Astrocyte of the cerebellum (primary cell): ENCODE measurements at regions not wholly inside any gene's neighbourhood (a gene's known extent, or its start where the extent isn't known, plus 50 kb on each side); places are given as distances from the start of the nearest gene placed in this dataset.

ENCODE experiments used
- DNase-seq: peaks from one replicate; pipeline ENCODE4 v3.0.0-alpha.2; 2011; ENCODE audit warnings: low read depth
- H3K4me3 ChIP-seq: 2 replicates; pipeline ENCODE4 v1.5.1; 2011; ENCODE audit warnings: mild to moderate bottlenecking, low read depth, low read length, moderate library complexity
- in situ Hi-C: cut with HindIII; loops from 2 replicates; pipeline ENCODE4 v1.10.0; 2017; ENCODE audit warnings: low sequenced_read_pairs
- TF ChIP-seq, protein P1 (sequence below): IDR thresholded peaks from 2 replicates; pipeline ENCODE4 v1.5.1; 2012; ENCODE audit warnings: low read length, low read depth, moderate library complexity, mild to moderate bottlenecking; ENCODE audit errors: missing control alignments

DNA sequence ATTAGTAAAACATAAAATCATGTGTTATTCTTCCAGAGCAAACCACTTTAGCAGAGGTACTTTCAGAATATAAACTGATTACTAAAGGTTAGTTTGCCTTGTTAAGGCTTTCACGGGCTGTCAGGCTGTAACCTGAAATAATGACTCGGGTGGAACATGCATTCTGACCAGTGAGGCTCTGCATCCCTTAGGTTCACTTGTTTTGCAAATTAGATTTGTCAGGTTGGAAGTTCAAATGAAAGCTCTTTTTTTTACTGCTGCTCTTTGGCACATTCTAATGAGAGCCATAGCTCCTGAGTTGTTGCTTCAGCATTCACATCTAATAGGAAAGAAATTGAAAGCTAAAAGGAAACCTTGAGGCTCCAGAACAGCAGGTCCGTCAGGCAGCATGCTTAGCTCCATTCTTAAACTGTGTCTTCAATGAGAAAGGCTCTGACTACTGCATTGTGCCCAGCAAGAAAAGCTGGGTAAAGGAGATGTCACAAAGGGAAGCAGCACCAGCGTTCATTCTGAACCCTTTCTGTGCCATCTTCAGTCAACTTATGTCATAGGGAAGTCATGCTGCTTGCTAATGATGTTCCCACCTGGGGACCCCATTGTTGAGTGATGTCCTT, 445.5 kb upstream of the FBXO33 start:
- TF ChIP-seq, protein P1, sequence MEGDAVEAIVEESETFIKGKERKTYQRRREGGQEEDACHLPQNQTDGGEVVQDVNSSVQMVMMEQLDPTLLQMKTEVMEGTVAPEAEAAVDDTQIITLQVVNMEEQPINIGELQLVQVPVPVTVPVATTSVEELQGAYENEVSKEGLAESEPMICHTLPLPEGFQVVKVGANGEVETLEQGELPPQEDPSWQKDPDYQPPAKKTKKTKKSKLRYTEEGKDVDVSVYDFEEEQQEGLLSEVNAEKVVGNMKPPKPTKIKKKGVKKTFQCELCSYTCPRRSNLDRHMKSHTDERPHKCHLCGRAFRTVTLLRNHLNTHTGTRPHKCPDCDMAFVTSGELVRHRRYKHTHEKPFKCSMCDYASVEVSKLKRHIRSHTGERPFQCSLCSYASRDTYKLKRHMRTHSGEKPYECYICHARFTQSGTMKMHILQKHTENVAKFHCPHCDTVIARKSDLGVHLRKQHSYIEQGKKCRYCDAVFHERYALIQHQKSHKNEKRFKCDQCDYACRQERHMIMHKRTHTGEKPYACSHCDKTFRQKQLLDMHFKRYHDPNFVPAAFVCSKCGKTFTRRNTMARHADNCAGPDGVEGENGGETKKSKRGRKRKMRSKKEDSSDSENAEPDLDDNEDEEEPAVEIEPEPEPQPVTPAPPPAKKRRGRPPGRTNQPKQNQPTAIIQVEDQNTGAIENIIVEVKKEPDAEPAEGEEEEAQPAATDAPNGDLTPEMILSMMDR, result no peak

DNA sequence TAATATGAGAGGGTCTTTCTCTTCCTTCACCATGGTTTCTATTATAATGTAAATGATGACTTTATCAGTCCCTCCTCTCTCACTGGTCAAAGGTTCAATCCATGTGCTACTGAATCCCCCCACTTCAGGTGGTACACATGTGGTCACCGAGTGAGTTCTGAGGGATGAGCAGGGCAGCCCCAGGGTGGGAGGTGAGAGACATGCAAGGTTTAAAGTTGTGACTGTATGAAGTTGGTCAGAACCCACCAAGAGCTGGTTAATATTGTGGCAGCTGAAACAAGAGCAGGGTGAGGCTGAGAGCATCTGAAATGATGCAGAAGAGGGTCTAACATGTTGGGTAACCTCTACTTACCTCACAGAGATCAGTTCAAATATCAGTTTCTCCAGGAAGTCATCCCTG, 444.7 kb upstream of the FBXO33 start:
- H3K4me3 ChIP-seq, result no peak overlapping the region
- TF ChIP-seq, protein P1, result no peak
- DNase-seq, result no peak
- in situ Hi-C loops, result no loop called here

More for the DNA sequence above, 445.5 kb upstream of the FBXO33 start:
- in situ Hi-C loops, result no loop called here
- DNase-seq, result no peak
- H3K4me3 ChIP-seq, result no peak overlapping the region

DNA sequence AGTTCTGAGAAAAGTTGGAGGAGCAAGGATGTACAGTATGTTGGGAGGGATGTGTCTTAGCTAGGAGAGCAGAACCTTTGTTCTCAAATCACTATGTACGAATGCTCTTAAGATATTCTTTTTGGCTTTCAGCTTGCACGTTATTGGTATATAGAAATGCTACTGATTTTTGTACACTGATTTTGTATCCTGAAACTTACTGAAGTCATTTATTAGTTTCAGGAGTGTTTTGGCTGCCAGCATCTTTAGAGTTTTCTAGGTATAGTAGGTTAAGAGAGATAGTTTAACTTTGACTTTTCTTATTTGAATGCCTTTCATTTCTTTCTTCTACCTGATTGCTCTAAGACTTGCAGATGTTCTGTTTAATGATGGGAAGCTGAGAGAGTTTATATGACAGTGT, 442.8 kb upstream of the FBXO33 start:
- in situ Hi-C loops, result no loop called here
- TF ChIP-seq, protein P1, result no peak
- no peak for DNase-seq
- H3K4me3 ChIP-seq, result no peak overlapping the region

DNA sequence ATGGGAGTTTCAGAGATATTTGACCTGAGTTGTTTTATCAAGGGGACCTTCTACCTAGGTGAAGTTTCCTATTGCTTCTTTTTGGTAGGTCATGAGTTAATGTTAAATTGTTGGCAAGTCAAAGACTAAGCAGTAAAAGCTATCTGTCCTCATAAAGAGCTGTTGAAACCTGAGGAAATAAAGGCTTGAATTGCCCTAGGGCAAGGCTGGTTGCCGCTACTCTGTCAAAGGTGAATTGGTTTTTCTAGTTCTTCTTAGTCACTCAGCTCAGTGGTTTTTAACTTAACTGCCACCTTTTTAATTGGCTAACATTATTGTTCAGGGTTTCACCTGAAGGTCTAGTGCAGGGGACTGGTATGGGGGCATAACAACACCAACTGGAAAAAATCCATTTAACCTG, 441.6 kb upstream of the FBXO33 start:
- TF ChIP-seq, protein P1, result no peak
- in situ Hi-C loops, result no loop called here
- DNase-seq, result no peak
- H3K4me3 ChIP-seq, result no peak overlapping the region

DNA sequence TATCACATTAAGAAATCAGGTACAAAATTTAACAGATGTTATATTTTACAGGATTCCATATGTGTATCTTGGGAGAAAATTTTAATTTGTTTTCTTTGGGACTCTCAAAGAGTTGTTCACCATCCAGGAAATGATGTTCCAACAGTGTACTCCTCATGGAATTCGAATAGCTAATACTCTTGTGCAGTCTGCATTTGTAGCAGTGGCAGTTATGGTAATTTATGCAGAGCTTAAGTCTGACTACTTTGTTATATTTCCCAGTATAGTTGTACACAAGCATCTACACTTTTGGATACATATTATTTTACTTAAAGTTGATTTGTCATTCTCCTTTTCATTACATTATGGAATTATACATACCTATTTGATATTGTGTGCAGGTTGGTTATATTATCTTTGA, 436.7 kb upstream of the FBXO33 start:
- in situ Hi-C loops, result no loop called here
- no peak overlapping the region for H3K4me3 ChIP-seq
- TF ChIP-seq, protein P1, result no peak
- no peak for DNase-seq

DNA sequence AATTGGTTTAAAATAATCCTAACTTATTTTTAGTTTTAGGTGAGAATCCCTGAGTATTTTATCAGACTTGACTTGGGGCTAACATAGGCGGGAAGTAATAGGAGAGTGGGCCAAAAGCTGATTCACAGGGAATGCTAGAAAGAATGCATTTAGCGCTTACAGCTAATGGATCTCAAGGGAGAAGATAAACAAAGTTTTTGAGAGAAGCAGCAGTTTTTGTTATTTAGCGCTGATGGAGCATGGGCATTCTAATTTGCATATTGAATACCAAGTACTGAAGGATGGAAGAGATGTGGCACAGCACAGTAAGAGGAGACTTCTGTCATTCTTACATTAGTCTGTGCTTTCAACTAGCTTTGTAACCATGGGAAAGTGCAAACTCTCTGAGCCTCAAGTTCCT, 436.0 kb upstream of the FBXO33 start:
- no peak for DNase-seq
- in situ Hi-C loops, result no loop called here
- H3K4me3 ChIP-seq, result no peak overlapping the region
- TF ChIP-seq, protein P1, result no peak
